D721Med (cell line): ENCODE measurements at regions not wholly inside any gene's neighbourhood (a gene's known extent, or its start where the extent isn't known, plus 50 kb on each side); places are given as distances from the start of the nearest gene placed in this dataset.

Experiments used
- DNase-seq: peaks from one replicate; pipeline ENCODE4 v3.0.0; 2011; ENCODE audit warnings: low spot score; ENCODE audit not compliant: insufficient read length
- FAIRE-seq: peaks from 2 replicates; lab custom pipeline; 2011; peaks lifted over from hg19 to GRCh38; lab: Jason Lieb, UNC
- TF ChIP-seq, protein P1 (sequence below): IDR thresholded peaks from 2 replicates; pipeline ENCODE4 v1.5.1; 2012; ENCODE audit warnings: mild to moderate bottlenecking, control low read depth; ENCODE audit not compliant: insufficient read depth; ENCODE audit errors: missing control alignments

DNA sequence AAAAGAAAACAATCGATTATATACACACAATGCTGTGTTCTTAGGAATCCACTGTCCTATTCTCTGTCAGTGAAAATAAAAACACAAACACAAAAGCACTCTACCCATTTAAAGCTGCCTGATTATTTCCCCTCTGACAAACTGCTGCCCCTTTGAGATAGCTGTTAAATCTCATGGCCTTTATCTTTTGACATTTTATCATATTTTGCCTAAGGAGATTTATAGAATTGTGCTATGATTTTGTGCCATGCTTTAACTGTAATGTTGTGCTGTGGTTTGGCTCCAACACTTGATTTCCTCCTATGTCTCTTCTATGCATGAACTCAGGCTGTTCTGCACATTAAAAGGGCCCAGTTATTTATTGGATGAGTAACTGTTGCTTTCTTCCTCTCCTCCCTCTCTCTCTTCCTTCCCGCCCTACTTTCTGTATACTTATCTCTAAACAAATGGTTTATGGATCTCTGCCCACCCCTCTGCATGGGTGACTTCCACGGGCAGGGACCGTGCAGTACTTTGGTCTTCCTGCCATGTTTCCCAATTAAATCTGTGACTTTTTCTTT, 1096.6 kb downstream of the TSN start:
- FAIRE-seq (no peak), DNase-seq (no peak)
- TF ChIP-seq, protein P1, sequence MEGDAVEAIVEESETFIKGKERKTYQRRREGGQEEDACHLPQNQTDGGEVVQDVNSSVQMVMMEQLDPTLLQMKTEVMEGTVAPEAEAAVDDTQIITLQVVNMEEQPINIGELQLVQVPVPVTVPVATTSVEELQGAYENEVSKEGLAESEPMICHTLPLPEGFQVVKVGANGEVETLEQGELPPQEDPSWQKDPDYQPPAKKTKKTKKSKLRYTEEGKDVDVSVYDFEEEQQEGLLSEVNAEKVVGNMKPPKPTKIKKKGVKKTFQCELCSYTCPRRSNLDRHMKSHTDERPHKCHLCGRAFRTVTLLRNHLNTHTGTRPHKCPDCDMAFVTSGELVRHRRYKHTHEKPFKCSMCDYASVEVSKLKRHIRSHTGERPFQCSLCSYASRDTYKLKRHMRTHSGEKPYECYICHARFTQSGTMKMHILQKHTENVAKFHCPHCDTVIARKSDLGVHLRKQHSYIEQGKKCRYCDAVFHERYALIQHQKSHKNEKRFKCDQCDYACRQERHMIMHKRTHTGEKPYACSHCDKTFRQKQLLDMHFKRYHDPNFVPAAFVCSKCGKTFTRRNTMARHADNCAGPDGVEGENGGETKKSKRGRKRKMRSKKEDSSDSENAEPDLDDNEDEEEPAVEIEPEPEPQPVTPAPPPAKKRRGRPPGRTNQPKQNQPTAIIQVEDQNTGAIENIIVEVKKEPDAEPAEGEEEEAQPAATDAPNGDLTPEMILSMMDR, result no peak

GRCh38 chr2:122856696-122857095, 1101.2 kb downstream of the TSN start:
- TF ChIP-seq, protein P1, result no peak
- FAIRE-seq (no peak), DNase-seq (no peak)

GRCh38 chr2:122858075-122858702, 1102.7 kb downstream of the TSN start:
- FAIRE-seq (no peak), DNase-seq (no peak)
- TF ChIP-seq, protein P1, result no peak

- TF ChIP-seq, protein P1, result no peak
- FAIRE-seq, result no peak
These were observed 1103.4 kb downstream of the TSN start for GRCh38 chr2:122858813-122859212.

GRCh38 chr2:122859260-122859659, 1103.8 kb downstream of the TSN start:
- DNase-seq (no peak), FAIRE-seq (no peak)
- TF ChIP-seq, protein P1, result no peak

More at GRCh38 chr2:122858813-122859212, 1103.4 kb downstream of the TSN start:
- DNase-seq, result no peak

- DNase-seq, result no peak
- FAIRE-seq, result no peak
- TF ChIP-seq, protein P1, result no peak
These were observed 1108.1 kb downstream of the TSN start for GRCh38 chr2:122863532-122863931.

GRCh38 chr2:122864728-122865127, 1109.3 kb downstream of the TSN start:
- TF ChIP-seq, protein P1, result no peak
- no peak for DNase-seq
- no peak for FAIRE-seq
